Loucy (cell line): ENCODE measurements at regions not wholly inside any gene's neighbourhood (a gene's known extent, or its start where the extent isn't known, plus 50 kb on each side); places are given as distances from the start of the nearest gene placed in this dataset.

ENCODE experiments used
- H2AFZ ChIP-seq: fragments of 200-600 bp; sonication (generic); 2 replicates; pipeline ENCODE4 v1.6.0; 2016; ENCODE audit warnings: antibody characterized with exemption, mild to moderate bottlenecking, low read length, moderate library complexity
- H3F3A ChIP-seq: fragments of 200-600 bp; 2 replicates; pipeline ENCODE4 v1.6.0; 2016; ENCODE audit warnings: antibody characterized with exemption, low read depth, mild to moderate bottlenecking
- H3K27me3 ChIP-seq: fragments of 200-600 bp; sonication (generic); 2 replicates; pipeline ENCODE4 v1.6.1; 2014; ENCODE audit warnings: low read length, mild to moderate bottlenecking; ENCODE audit not compliant: insufficient read depth, poor library complexity, severe bottlenecking
- H3K36me3 ChIP-seq: fragments of 200-600 bp; sonication (generic); 2 replicates; pipeline ENCODE4 v1.6.1; 2016; ENCODE audit warnings: low read length; ENCODE audit not compliant: insufficient read depth
- H3K4me1 ChIP-seq: fragments of 200-600 bp; sonication (generic); 2 replicates; pipeline ENCODE4 v1.5.1; 2014; ENCODE audit warnings: low read length, mild to moderate bottlenecking; ENCODE audit not compliant: insufficient read depth, poor library complexity, severe bottlenecking
- H3K4me2 ChIP-seq: fragments of 200-600 bp; sonication (generic); 2 replicates; pipeline ENCODE4 v1.6.0; 2014; ENCODE audit warnings: antibody characterized with exemption, low read length, low read depth, mild to moderate bottlenecking; ENCODE audit not compliant: poor library complexity, severe bottlenecking
- H3K4me3 ChIP-seq: fragments of 200-600 bp; sonication (generic); 2 replicates; pipeline ENCODE4 v1.5.1; 2014; ENCODE audit warnings: low read length, mild to moderate bottlenecking, mixed read lengths; ENCODE audit not compliant: poor library complexity, severe bottlenecking
- H3K79me2 ChIP-seq: fragments of 200-600 bp; sonication (generic); 2 replicates; pipeline ENCODE4 v1.6.1; 2014; ENCODE audit warnings: low read length; ENCODE audit not compliant: insufficient read depth
- H3K9ac ChIP-seq: fragments of 200-600 bp; sonication (generic); 2 replicates; pipeline ENCODE4 v1.6.0; 2014; ENCODE audit warnings: mild to moderate bottlenecking, low read depth, low read length, moderate library complexity; ENCODE audit not compliant: poor library complexity, severe bottlenecking
- H3K9me2 ChIP-seq: fragments of 200-600 bp; sonication (generic); replicated peaks from 2 replicates; pipeline ENCODE4 v1.6.1; 2016; ENCODE audit warnings: low read depth, low read length, mixed read lengths
- H3K9me3 ChIP-seq: fragments of 200-600 bp; sonication (generic); 2 replicates; pipeline ENCODE4 v1.6.1; 2014; ENCODE audit warnings: mild to moderate bottlenecking, antibody characterized with exemption, low read length, low read depth; ENCODE audit not compliant: insufficient read depth
- H4K20me1 ChIP-seq: fragments of 200-600 bp; sonication (generic); 2 replicates; pipeline ENCODE4 v1.6.0; 2014; ENCODE audit warnings: antibody characterized with exemption, low read length, mild to moderate bottlenecking; ENCODE audit not compliant: insufficient read depth, poor library complexity, severe bottlenecking
- CTCF ChIP-seq: fragments of 200-600 bp; sonication (generic); conservative IDR thresholded peaks from 2 replicates; pipeline ENCODE4 v1.5.1; 2014; ENCODE audit warnings: mild to moderate bottlenecking, antibody characterized with exemption, low read length
- EZH2phosphoT487 ChIP-seq: fragments of 200-600 bp; IDR thresholded peaks from 2 replicates; pipeline ENCODE4 v1.6.1; 2018; ENCODE audit warnings: antibody characterized with exemption, mild to moderate bottlenecking, moderate library complexity, borderline replicate concordance

GRCh38 chr13:90518417-90518816 lies 829.1 kb upstream of the MIR17HG start:
- H3K79me2 ChIP-seq = no peaks in the 10 kb centered on the region
- H3K4me1 ChIP-seq = no peaks in the 10 kb centered on the region
- H3K36me3 ChIP-seq = no peaks in the 10 kb centered on the region
- TF ChIP-seq CTCF (no peak), EZH2phosphoT487 (no peak)
- H4K20me1 ChIP-seq = no peaks in the 10 kb centered on the region
- no peak overlapping the region for H3K4me2 ChIP-seq
- no peak overlapping the region for H3K9ac ChIP-seq
- H3F3A ChIP-seq = no peaks in the 10 kb centered on the region
- no peaks in the 10 kb centered on the region for H3K9me3 ChIP-seq
- H3K27me3 ChIP-seq = no peaks in the 10 kb centered on the region
- no peak overlapping the region for H3K4me3 ChIP-seq
- no peak overlapping the region for H2AFZ ChIP-seq
- no peaks in the 10 kb centered on the region for H3K9me2 ChIP-seq

- Histone ChIP-seq H4K20me1 (no peaks in the 10 kb centered on the region), H3K79me2 (no peaks in the 10 kb centered on the region), H3K4me1 (no peaks in the 10 kb centered on the region), H3K9ac (no peak overlapping the region), H2AFZ (no peak overlapping the region), H3K36me3 (no peaks in the 10 kb centered on the region), H3K4me2 (no peak overlapping the region), H3K27me3 (no peaks in the 10 kb centered on the region), H3K4me3 (no peak overlapping the region), H3K9me3 (no peaks in the 10 kb centered on the region), H3K9me2 (no peaks in the 10 kb centered on the region), H3F3A (no peaks in the 10 kb centered on the region)
- no peak for TF ChIP-seq EZH2phosphoT487
- no peak for TF ChIP-seq CTCF
Observed at GRCh38 chr13:90519157-90519556, 828.3 kb upstream of the MIR17HG start.

GRCh38 chr13:90526711-90527110 lies 820.8 kb upstream of the MIR17HG start:
- Histone ChIP-seq H3K9me3 (no peaks in the 10 kb centered on the region), H3K79me2 (no peaks in the 10 kb centered on the region), H3K9ac (no peak overlapping the region), H3K4me1 (no peaks in the 10 kb centered on the region), H3K9me2 (0 out of 2 replicates have a peak, but pooled peaks cover 4% of the 10 kb centered on the region), H4K20me1 (no peaks in the 10 kb centered on the region), H3F3A (no peaks in the 10 kb centered on the region), H3K4me2 (no peak overlapping the region), H3K27me3 (no peaks in the 10 kb centered on the region), H2AFZ (no peak overlapping the region), H3K36me3 (no peaks in the 10 kb centered on the region), H3K4me3 (no peak overlapping the region)
- TF ChIP-seq EZH2phosphoT487 (no peak), CTCF (no peak)
